ENCODE measurements at regions not wholly inside any gene's neighbourhood (a gene's known extent, or its start where the extent isn't known, plus 50 kb on each side); places are given as distances from the start of the nearest gene placed in this dataset.

- Histone ChIP-seq H3K4me3 (ENCODE audit: low read length in 2 of 2) (no peak overlapping the region), H3K27ac (replicated peaks; ENCODE audit: low read length) (no peak overlapping the region)
Observed at GRCh38 chr6:4352322-4352669, 216.9 kb upstream of the ECI2 start.

GRCh38 chr6:4351520-4352321 lies 216.3 kb upstream of the ECI2 start:
- H4K91ac ChIP-seq (ENCODE audit: low read depth, low read length, poor library complexity), result no peak overlapping the region
- no peak overlapping the region for H3K18ac ChIP-seq (ENCODE audit: low read length)
- H2BK15ac ChIP-seq (ENCODE audit: low read length), result no peak overlapping the region
- no peak overlapping the region for H3K4ac ChIP-seq (ENCODE audit: low read length)
- H3K23ac ChIP-seq (ENCODE audit: low read depth, low read length, poor library complexity), result no peak overlapping the region
- no peak overlapping the region for H3K14ac ChIP-seq (ENCODE audit: low read length)
- no peaks in the 10 kb centered on the region for H3K27me3 ChIP-seq (ENCODE audit: control insufficient read depth in 3 of 3, insufficient read depth in 3 of 3, low read depth in 1 of 3, low read length in 3 of 3)
- no peaks in the 10 kb centered on the region for H3K9me3 ChIP-seq (replicated peaks in 1 of 2; ENCODE audit: control insufficient read depth in 2 of 2, insufficient read depth in 1 of 2, low read depth in 1 of 2, low read length in 2 of 2)
- DNase-seq (ENCODE audit: low spot score), result no peak
- no peaks in the 10 kb centered on the region for H3K36me3 ChIP-seq (replicated peaks in 1 of 2; ENCODE audit: control insufficient read depth in 2 of 2, insufficient read depth in 2 of 2, low read length in 2 of 2)
- H3K79me1 ChIP-seq (ENCODE audit: low read depth, low read length), result no peaks in the 10 kb centered on the region
- peak overlapping the region; percentile 74 for H2AFZ ChIP-seq (ENCODE audit: low read length)
- no peak overlapping the region for H3K4me3 ChIP-seq (ENCODE audit: low read length in 2 of 2)
- H2AK5ac ChIP-seq (ENCODE audit: low read depth, low read length), result no peak overlapping the region
- H3K4me2 ChIP-seq (ENCODE audit: insufficient read depth, low read length, poor library complexity, severe bottlenecking), result no peak overlapping the region
- no peak overlapping the region for H3K27ac ChIP-seq (replicated peaks; ENCODE audit: low read length)
- no peak overlapping the region for H4K8ac ChIP-seq (ENCODE audit: low read depth, low read length)
- WGBS, 2 donors (ENCODE audit: extremely low coverage in 2 of 2, insufficient read length in 2 of 2, insufficient replicate concordance in 1 of 2), result no CpG with 5 or more reads among the region's 21 CpGs
- no peak overlapping the region for H2BK12ac ChIP-seq (ENCODE audit: low read length)
- no peak overlapping the region for H3K9ac ChIP-seq (ENCODE audit: low read depth, low read length, poor library complexity)
- no peak overlapping the region for H2BK5ac ChIP-seq (ENCODE audit: low read length)
- peaks cover 0 to 4% of the 10 kb centered on the region in 2 donors for H3K4me1 ChIP-seq (ENCODE audit: control insufficient read depth in 2 of 2, insufficient read depth in 1 of 2, low read depth in 1 of 2, low read length in 2 of 2)
- no peak overlapping the region for H2BK120ac ChIP-seq (ENCODE audit: low read depth, low read length)

More at GRCh38 chr6:4352322-4352669, 216.9 kb upstream of the ECI2 start:
- Histone ChIP-seq H2BK15ac (ENCODE audit: low read length) (no peak overlapping the region), H3K79me1 (ENCODE audit: low read depth, low read length) (no peaks in the 10 kb centered on the region), H2AK5ac (ENCODE audit: low read depth, low read length) (no peak overlapping the region), H3K18ac (ENCODE audit: low read length) (no peak overlapping the region), H2BK12ac (ENCODE audit: low read length) (no peak overlapping the region), H3K4me1 (ENCODE audit: control insufficient read depth in 2 of 2, insufficient read depth in 1 of 2, low read depth in 1 of 2, low read length in 2 of 2) (no peaks in the 10 kb centered on the region), H2BK120ac (ENCODE audit: low read depth, low read length) (no peak overlapping the region), H3K9ac (ENCODE audit: low read depth, low read length, poor library complexity) (no peak overlapping the region), H4K91ac (ENCODE audit: low read depth, low read length, poor library complexity) (no peak overlapping the region), H3K14ac (ENCODE audit: low read length) (no peak overlapping the region), H3K23ac (ENCODE audit: low read depth, low read length, poor library complexity) (peak overlapping the region; percentile 70), H3K4ac (ENCODE audit: low read length) (no peak overlapping the region), H3K4me2 (ENCODE audit: insufficient read depth, low read length, poor library complexity, severe bottlenecking) (no peak overlapping the region), H3K9me3 (replicated peaks in 1 of 2; ENCODE audit: control insufficient read depth in 2 of 2, insufficient read depth in 1 of 2, low read depth in 1 of 2, low read length in 2 of 2) (no peaks in the 10 kb centered on the region), H3K36me3 (replicated peaks in 1 of 2; ENCODE audit: control insufficient read depth in 2 of 2, insufficient read depth in 2 of 2, low read length in 2 of 2) (no peaks in the 10 kb centered on the region), H4K8ac (ENCODE audit: low read depth, low read length) (no peak overlapping the region), H3K27me3 (ENCODE audit: control insufficient read depth in 3 of 3, insufficient read depth in 3 of 3, low read depth in 1 of 3, low read length in 3 of 3) (no peaks in the 10 kb centered on the region), H2BK5ac (ENCODE audit: low read length) (no peak overlapping the region), H2AFZ (ENCODE audit: low read length) (peak overlapping the region; percentile 74)
- no peak for DNase-seq (ENCODE audit: low spot score)
- WGBS, 2 donors (ENCODE audit: extremely low coverage in 2 of 2, insufficient read length in 2 of 2, insufficient replicate concordance in 1 of 2), result no CpG with 5 or more reads among the region's 5 CpGs

- Histone ChIP-seq H2AFZ (ENCODE audit: low read length) (no peak overlapping the region), H3K4me2 (ENCODE audit: insufficient read depth, low read length, poor library complexity, severe bottlenecking) (no peak overlapping the region), H3K14ac (ENCODE audit: low read length) (no peak overlapping the region), H3K4me3 (ENCODE audit: low read length in 2 of 2) (no peak overlapping the region), H3K79me1 (ENCODE audit: low read depth, low read length) (no peaks in the 10 kb centered on the region), H3K4ac (ENCODE audit: low read length) (no peak overlapping the region), H2BK5ac (ENCODE audit: low read length) (no peak overlapping the region), H3K23ac (ENCODE audit: low read depth, low read length, poor library complexity) (no peak overlapping the region), H2AK5ac (ENCODE audit: low read depth, low read length) (no peak overlapping the region), H2BK15ac (ENCODE audit: low read length) (no peak overlapping the region), H3K18ac (ENCODE audit: low read length) (no peak overlapping the region), H4K8ac (ENCODE audit: low read depth, low read length) (no peak overlapping the region), H4K91ac (ENCODE audit: low read depth, low read length, poor library complexity) (no peak overlapping the region), H3K36me3 (replicated peaks in 1 of 2; ENCODE audit: control insufficient read depth in 2 of 2, insufficient read depth in 2 of 2, low read length in 2 of 2) (no peaks in the 10 kb centered on the region), H3K4me1 (ENCODE audit: control insufficient read depth in 2 of 2, insufficient read depth in 1 of 2, low read depth in 1 of 2, low read length in 2 of 2) (peaks cover 0 to 4% of the 10 kb centered on the region in 2 donors), H3K27me3 (ENCODE audit: control insufficient read depth in 3 of 3, insufficient read depth in 3 of 3, low read depth in 1 of 3, low read length in 3 of 3) (no peaks in the 10 kb centered on the region), H3K9me3 (replicated peaks in 1 of 2; ENCODE audit: control insufficient read depth in 2 of 2, insufficient read depth in 1 of 2, low read depth in 1 of 2, low read length in 2 of 2) (no peaks in the 10 kb centered on the region), H3K9ac (ENCODE audit: low read depth, low read length, poor library complexity) (no peak overlapping the region), H3K27ac (replicated peaks; ENCODE audit: low read length) (no peak overlapping the region), H2BK120ac (ENCODE audit: low read depth, low read length) (no peak overlapping the region), H2BK12ac (ENCODE audit: low read length) (no peak overlapping the region)
- DNase-seq (ENCODE audit: low spot score), result no peak
- WGBS, 2 donors (ENCODE audit: extremely low coverage in 2 of 2, insufficient read length in 2 of 2, insufficient replicate concordance in 1 of 2), result no CpG with 5 or more reads among the region's 9 CpGs
Observed at GRCh38 chr6:4350567-4351519, 215.5 kb upstream of the ECI2 start.

DNA sequence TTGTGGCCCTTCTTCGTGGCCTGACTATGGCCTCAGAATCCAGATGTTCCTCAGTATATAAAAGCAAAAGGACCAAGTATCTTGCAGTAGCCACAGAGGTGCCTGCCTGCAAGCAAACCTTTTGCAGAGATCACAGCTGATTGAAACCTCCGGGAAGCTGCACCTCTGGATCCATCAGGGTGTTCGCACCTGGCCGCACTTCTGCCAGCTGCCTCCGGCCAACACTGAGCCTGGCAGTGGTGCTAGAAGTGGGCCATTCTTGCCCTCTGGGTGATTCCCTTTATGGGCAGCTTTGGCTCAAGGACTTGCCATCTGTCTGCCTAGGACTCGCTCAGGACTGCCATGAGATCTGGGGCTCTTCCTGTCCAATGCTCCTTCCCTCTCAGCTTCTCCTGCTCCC lies 214.6 kb upstream of the ECI2 start:
- H3K27me3 ChIP-seq (ENCODE audit: control insufficient read depth in 3 of 3, insufficient read depth in 3 of 3, low read depth in 1 of 3, low read length in 3 of 3), result no peaks in the 10 kb centered on the region
- H3K9me3 ChIP-seq (replicated peaks in 1 of 2; ENCODE audit: control insufficient read depth in 2 of 2, insufficient read depth in 1 of 2, low read depth in 1 of 2, low read length in 2 of 2), result no peaks in the 10 kb centered on the region
- peaks cover 0 to 4% of the 10 kb centered on the region in 2 donors for H3K4me1 ChIP-seq (ENCODE audit: control insufficient read depth in 2 of 2, insufficient read depth in 1 of 2, low read depth in 1 of 2, low read length in 2 of 2)
- no peak overlapping the region for H2AK5ac ChIP-seq (ENCODE audit: low read depth, low read length)
- H3K79me1 ChIP-seq (ENCODE audit: low read depth, low read length), result no peaks in the 10 kb centered on the region
- H3K4me2 ChIP-seq (ENCODE audit: insufficient read depth, low read length, poor library complexity, severe bottlenecking), result no peak overlapping the region
- no peak overlapping the region for H2BK5ac ChIP-seq (ENCODE audit: low read length)
- H3K36me3 ChIP-seq (replicated peaks in 1 of 2; ENCODE audit: control insufficient read depth in 2 of 2, insufficient read depth in 2 of 2, low read length in 2 of 2), result no peaks in the 10 kb centered on the region
- no peak overlapping the region for H3K23ac ChIP-seq (ENCODE audit: low read depth, low read length, poor library complexity)
- H3K27ac ChIP-seq (replicated peaks; ENCODE audit: low read length), result no peak overlapping the region
- DNase-seq (ENCODE audit: low spot score), result no peak
- no peak overlapping the region for H2BK120ac ChIP-seq (ENCODE audit: low read depth, low read length)
- H2AFZ ChIP-seq (ENCODE audit: low read length), result no peak overlapping the region
- WGBS, 2 donors (ENCODE audit: extremely low coverage in 2 of 2, insufficient read length in 2 of 2, insufficient replicate concordance in 1 of 2), result no CpG with 5 or more reads among the region's 6 CpGs
- no peak overlapping the region for H3K4ac ChIP-seq (ENCODE audit: low read length)
- peak overlapping the region; percentile 3 for H3K14ac ChIP-seq (ENCODE audit: low read length)
- no peak overlapping the region for H3K4me3 ChIP-seq (ENCODE audit: low read length in 2 of 2)
- H4K91ac ChIP-seq (ENCODE audit: low read depth, low read length, poor library complexity), result no peak overlapping the region
- no peak overlapping the region for H3K9ac ChIP-seq (ENCODE audit: low read depth, low read length, poor library complexity)
- H4K8ac ChIP-seq (ENCODE audit: low read depth, low read length), result no peak overlapping the region
- no peak overlapping the region for H2BK12ac ChIP-seq (ENCODE audit: low read length)
- no peak overlapping the region for H2BK15ac ChIP-seq (ENCODE audit: low read length)
- H3K18ac ChIP-seq (ENCODE audit: low read length), result no peak overlapping the region

Measured in neuronal stem cell (in vitro differentiated cells).